SK-N-MC (cell line): ENCODE measurements at regions not wholly inside any gene's neighbourhood (a gene's known extent, or its start where the extent isn't known, plus 50 kb on each side); places are given as distances from the start of the nearest gene placed in this dataset.

Experiments used
- DNase-seq: peaks from one replicate; pipeline ENCODE4 v3.0.0-alpha.2; 2011; ENCODE audit warnings: low read depth, low spot score
- H3K27ac ChIP-seq: fragments of 200-600 bp; sonication (generic); 2 replicates; pipeline ENCODE4 v1.5.1; 2016; ENCODE audit warnings: mixed run types
- H3K36me3 ChIP-seq: fragments of 200-600 bp; sonication (generic); 2 replicates; pipeline ENCODE4 v1.6.1; 2017; ENCODE audit warnings: antibody characterized with exemption, low read length, mixed read lengths; ENCODE audit not compliant: insufficient read depth
- H3K4me3 ChIP-seq: fragments of 200-600 bp; sonication (generic); 2 replicates; pipeline ENCODE4 v1.5.1; 2016
- H3K9ac ChIP-seq: fragments of 200-600 bp; sonication (generic); 2 replicates; pipeline ENCODE4 v1.8.0; 2017; ENCODE audit warnings: mixed run types, mixed read lengths; ENCODE audit not compliant: insufficient read length
- H3K9me3 ChIP-seq: fragments of 200-600 bp; sonication (generic); 2 replicates; pipeline ENCODE4 v1.6.1; 2017; ENCODE audit warnings: low read depth, mild to moderate bottlenecking, antibody characterized with exemption, low read length, moderate library complexity, mixed read lengths
- EZH2 ChIP-seq: fragments of 200-600 bp; sonication (generic); IDR thresholded peaks from one replicate; pipeline ENCODE4 v1.6.1; 2017; ENCODE audit warnings: antibody characterized with exemption
- FOXP2 ChIP-seq: optimal IDR thresholded peaks from 2 replicates; pipeline ENCODE3; 2011; ENCODE audit warnings: mild to moderate bottlenecking, moderate library complexity; ENCODE audit not compliant: insufficient read depth; ENCODE audit errors: extremely low read length, control extremely low read depth
- POLR2AphosphoS5 ChIP-seq: IDR thresholded peaks from 2 replicates; pipeline ENCODE4 v1.6.1; 2012; ENCODE audit warnings: mild to moderate bottlenecking, low read depth, low read length, borderline replicate concordance

GRCh38 chr2:3122525-3122924 is 255.1 kb downstream of the EIPR1 start:
- Histone ChIP-seq H3K9me3 (no peaks in the 10 kb centered on the region), H3K36me3 (no peaks in the 10 kb centered on the region), H3K27ac (no peak overlapping the region), H3K9ac (no peak overlapping the region), H3K4me3 (no peak overlapping the region)
- no peak for TF ChIP-seq EZH2
- TF ChIP-seq POLR2AphosphoS5, result no peak
- TF ChIP-seq FOXP2, result no peak
- no peak for DNase-seq

- no peak overlapping the region for H3K9ac ChIP-seq
- no peaks in the 10 kb centered on the region for H3K9me3 ChIP-seq
- TF ChIP-seq EZH2, result no peak
- TF ChIP-seq FOXP2, result no peak
- TF ChIP-seq POLR2AphosphoS5, result no peak
- DNase-seq, result no peak
- no peak overlapping the region for H3K4me3 ChIP-seq
- no peak overlapping the region for H3K27ac ChIP-seq
- H3K36me3 ChIP-seq, result no peaks in the 10 kb centered on the region
Observed at GRCh38 chr2:3121601-3122000, 256.0 kb downstream of the EIPR1 start.

- no peaks in the 10 kb centered on the region for H3K36me3 ChIP-seq
- TF ChIP-seq POLR2AphosphoS5, result no peak
- no peak for TF ChIP-seq EZH2
- TF ChIP-seq FOXP2, result no peak
- H3K9ac ChIP-seq, result no peak overlapping the region
- no peak for DNase-seq
- no peak overlapping the region for H3K4me3 ChIP-seq
- H3K9me3 ChIP-seq, result no peaks in the 10 kb centered on the region
- no peak overlapping the region for H3K27ac ChIP-seq
Observed at GRCh38 chr2:3117650-3118216, 259.9 kb downstream of the EIPR1 start.

- Histone ChIP-seq H3K4me3 (no peak overlapping the region), H3K9me3 (no peaks in the 10 kb centered on the region), H3K9ac (no peak overlapping the region), H3K36me3 (no peaks in the 10 kb centered on the region), H3K27ac (no peak overlapping the region)
- no peak for DNase-seq
- no peak for TF ChIP-seq FOXP2
- no peak for TF ChIP-seq EZH2
- TF ChIP-seq POLR2AphosphoS5, result no peak
Observed at GRCh38 chr2:3116371-3116770, 261.2 kb downstream of the EIPR1 start.

GRCh38 chr2:3115301-3116042 is 262.1 kb downstream of the EIPR1 start:
- no peak for TF ChIP-seq POLR2AphosphoS5
- no peak for TF ChIP-seq EZH2
- TF ChIP-seq FOXP2, result no peak
- Histone ChIP-seq H3K36me3 (no peaks in the 10 kb centered on the region), H3K4me3 (no peak overlapping the region), H3K9ac (no peak overlapping the region), H3K27ac (no peak overlapping the region), H3K9me3 (no peaks in the 10 kb centered on the region)
- DNase-seq, result no peak

GRCh38 chr2:3114406-3115185 is 263.0 kb downstream of the EIPR1 start:
- H3K27ac ChIP-seq, result no peak overlapping the region
- TF ChIP-seq EZH2 (no peak), FOXP2 (no peak), POLR2AphosphoS5 (no peak)
- no peak overlapping the region for H3K4me3 ChIP-seq
- no peak for DNase-seq
- no peaks in the 10 kb centered on the region for H3K9me3 ChIP-seq
- no peaks in the 10 kb centered on the region for H3K36me3 ChIP-seq
- no peak overlapping the region for H3K9ac ChIP-seq

- Histone ChIP-seq H3K36me3 (no peaks in the 10 kb centered on the region), H3K9ac (no peak overlapping the region), H3K4me3 (no peak overlapping the region), H3K27ac (no peak overlapping the region), H3K9me3 (no peaks in the 10 kb centered on the region)
- DNase-seq, result no peak
- TF ChIP-seq POLR2AphosphoS5 (no peak), EZH2 (no peak), FOXP2 (no peak)
Observed at GRCh38 chr2:3113769-3114168, 263.8 kb downstream of the EIPR1 start.

GRCh38 chr2:3113122-3113521 is 264.5 kb downstream of the EIPR1 start:
- no peak overlapping the region for H3K27ac ChIP-seq
- H3K4me3 ChIP-seq, result no peak overlapping the region
- no peaks in the 10 kb centered on the region for H3K36me3 ChIP-seq
- DNase-seq, result no peak
- no peak overlapping the region for H3K9ac ChIP-seq
- TF ChIP-seq POLR2AphosphoS5 (no peak), EZH2 (no peak), FOXP2 (no peak)
- no peaks in the 10 kb centered on the region for H3K9me3 ChIP-seq
